Mesenteric fat pad (tissue), 1 donor: ENCODE measurements at regions not wholly inside any gene's neighbourhood (a gene's known extent, or its start where the extent isn't known, plus 50 kb on each side); places are given as distances from the start of the nearest gene placed in this dataset.
"Not testable (repeated sequence)": the region's sequence is repeated elsewhere in the genome, so short reads cannot be mapped to it uniquely, and the experiment has no call there.

Source experiments
- DNase-seq: peaks from one replicate; pipeline ENCODE4 v3.0.0-alpha.2; 2020; ENCODE audit warnings: low spot score
- donor health status: DM: yes; HTN: yes; CAD: no.

DNA sequence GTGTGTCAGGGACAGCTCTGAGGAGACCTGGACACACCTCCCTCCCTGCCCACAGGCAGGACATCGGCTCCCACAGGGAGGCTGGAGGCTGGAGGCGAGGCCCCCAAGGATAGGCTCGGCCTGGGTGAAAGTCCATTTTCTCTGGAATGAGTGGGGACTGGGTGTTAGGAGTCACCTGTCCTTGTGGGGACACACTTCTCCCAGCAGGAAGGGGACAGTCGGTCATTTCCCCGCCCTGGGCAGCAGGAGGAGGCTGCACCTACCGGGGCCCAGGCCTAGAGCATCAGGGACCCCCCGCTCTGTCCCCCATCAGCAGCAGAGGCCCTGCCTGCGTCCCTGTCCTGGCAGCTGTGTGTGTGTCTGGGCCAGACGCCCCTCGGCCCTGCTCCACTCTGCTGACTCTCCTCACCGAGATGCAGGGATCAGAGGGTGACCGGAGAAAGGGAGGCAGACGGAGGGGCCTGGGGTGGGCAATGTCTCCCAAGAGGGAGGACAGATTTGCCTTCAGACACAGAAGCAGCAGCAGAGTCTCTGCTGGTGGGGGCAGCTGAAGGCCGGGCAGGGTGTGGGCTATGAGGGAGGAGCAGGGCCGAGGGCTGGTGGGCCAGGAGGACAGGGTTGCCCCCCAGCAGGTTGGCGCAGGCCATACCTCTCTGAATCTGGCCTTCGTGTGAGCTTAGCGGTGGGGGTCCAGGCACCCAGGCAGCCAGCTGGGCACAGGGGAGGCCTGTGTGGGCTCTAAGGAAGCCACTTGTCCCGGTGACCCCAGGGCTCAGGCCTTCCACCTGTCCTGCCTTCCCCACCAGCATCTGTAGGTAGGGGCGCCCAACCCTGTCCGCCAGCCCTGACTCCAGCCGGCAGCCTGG lies 125.7 kb upstream of the NKX1-1 start:
- no peak for DNase-seq

DNA sequence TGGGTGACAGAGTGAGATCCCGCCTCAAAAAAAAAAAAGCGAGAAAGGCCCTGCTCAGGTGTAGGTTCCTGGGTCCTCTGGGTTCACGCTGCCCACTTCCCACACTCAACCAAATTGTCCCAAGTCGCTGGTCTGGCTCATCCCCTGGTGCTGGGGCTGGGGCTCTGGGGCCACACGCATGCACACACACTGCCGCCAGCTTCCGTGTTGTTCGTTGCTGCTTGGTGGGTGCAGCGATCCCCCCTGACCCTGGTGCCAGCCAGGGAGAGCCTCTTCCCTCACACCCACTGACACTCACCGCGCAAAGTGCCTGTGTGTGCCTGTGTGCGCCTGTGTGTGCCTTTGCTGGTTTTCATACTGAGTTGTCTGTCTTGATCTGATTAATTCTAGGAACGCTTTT lies 124.1 kb upstream of the NKX1-1 start:
- no peak for DNase-seq

DNA sequence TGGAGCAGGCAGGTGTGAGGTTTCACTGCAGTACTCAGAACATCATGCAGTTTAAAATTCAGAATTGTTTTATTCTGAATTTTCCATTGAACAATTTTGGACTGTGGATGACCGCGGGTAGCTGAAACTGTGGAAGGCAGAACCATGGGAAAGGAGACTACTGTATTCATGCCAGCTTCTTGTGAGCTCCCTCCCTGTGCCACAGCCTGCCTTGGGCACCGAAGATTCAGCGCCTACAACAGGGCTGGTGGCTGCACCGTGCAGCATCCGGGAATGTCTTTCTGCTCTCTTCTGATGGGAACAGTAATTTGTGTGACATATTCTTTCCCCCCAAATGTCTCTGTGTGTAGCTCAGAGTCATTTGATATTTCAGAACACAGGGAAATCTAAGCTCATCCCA lies 118.5 kb upstream of the NKX1-1 start:
- no peak for DNase-seq

DNA sequence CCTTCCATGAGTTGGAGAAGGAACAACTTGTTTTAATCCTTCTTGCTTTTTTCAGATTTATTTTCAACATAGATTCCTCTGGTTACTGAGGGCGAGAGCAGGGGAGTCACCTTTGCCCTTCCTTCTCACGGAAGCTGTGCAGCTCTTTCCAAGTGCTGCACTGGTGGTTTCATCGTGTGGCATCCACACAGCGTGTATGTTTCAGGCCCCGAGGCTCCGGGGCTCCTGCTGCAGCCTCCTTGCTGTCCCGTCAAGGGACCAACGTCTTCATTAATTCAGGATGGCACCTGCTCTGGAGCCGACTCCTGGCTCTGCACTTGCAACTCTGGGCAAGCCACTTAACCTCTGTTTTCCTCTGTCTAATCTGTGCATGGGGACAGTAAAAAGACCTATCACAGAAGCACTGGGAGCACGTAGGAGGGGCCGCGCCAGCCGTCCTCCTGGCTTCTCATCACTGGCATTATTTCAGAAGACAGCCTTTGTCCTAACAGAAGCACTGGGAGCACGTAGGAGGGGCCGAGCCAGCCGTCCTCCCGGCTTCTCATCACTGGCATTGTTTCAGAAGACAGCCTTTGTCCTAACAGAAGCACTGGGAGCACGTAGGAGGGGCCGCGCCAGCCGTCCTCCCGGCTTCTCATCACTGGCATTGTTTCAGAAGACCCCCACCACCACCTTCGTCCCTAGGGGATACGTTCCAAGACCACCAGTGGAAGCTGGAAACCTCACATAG lies 117.8 kb upstream of the NKX1-1 start:
- no peak for DNase-seq

DNA sequence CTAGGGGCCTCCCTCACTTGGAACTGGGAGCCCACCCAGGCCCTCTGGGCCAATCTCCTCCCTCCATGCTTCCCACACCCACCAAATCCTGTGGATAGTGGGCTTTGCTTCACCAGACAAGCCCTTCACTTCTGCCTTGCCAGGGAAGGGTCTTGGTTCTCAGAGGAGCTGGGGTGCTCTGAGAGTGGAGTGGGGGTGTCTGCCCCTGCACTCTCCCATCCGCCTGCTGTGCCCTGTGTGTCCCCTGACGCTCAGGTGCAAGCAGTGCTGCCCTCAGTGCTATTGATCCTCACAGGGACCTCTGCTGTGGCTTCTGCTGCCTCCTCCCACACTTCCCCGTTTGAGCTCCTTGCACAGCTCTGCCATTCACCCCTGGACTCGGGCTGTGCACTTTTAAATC lies 117.3 kb upstream of the NKX1-1 start:
- DNase-seq: no peak

DNA sequence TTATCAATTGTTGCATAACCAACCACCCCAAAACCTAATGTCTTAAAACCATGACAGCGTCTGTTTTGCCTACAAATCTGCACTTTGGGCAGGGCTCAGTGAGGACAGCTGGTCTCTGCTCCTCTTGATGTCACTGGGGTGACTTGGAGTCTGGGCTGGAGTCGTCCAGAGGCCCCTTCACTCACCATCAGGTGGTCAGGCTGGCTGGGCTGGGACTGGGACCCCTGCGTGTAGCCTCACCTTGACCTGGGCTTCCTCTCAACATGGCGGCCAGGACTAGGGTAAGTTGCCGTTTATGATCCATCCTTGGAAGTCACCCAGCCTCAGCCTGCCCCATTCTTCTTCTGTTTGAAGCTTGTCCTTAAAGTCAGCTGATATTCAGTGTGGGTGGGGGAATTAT lies 116.8 kb upstream of the NKX1-1 start:
- DNase-seq: no peak

DNA sequence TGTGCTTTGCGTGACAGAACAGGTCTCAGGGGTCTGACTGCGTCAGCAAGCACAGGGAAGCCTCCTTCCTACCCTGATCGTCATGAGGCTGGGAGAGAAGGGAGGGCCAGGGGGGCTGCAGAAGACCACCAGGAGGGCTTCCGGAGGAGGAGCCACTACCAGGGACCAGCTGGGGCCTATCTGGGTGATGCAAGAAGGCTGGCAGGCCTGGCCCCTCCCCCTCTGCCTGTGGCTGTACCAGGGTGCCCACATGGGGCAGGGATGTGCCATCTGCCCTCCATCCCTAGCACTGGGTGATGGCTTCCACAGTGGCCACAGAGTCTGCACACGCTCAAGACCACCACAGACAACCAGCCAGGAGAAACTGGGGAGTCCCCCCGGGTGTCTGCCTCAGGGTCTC lies 116.4 kb upstream of the NKX1-1 start:
- DNase-seq: no peak

DNA sequence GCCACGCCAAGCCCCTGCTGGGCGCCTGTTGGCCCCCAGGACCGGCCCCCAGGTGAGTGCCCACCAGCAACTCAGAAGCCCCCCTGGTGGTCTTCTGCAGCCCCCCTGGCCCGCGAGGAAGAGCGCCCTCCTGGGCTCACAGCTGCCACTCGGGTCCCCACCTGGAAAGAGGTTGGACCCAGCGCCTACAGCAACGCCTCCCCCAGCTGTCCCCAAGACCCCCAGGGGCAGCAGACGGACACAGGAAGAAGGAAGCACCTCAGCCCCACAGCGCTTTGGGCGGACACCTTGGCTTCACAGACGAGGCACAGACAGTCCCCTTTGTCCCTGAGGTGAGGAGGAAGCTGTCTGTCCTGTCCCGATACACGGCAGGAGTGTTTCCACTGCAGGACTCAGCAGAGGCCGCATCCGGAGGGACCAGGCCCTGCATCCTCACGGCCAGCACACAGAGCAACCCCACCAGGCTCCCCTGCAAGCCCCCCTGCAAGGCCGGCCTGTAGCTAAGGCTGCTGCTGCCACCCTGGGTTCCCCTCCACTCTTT lies 115.6 kb upstream of the NKX1-1 start:
- no peak for DNase-seq

DNA sequence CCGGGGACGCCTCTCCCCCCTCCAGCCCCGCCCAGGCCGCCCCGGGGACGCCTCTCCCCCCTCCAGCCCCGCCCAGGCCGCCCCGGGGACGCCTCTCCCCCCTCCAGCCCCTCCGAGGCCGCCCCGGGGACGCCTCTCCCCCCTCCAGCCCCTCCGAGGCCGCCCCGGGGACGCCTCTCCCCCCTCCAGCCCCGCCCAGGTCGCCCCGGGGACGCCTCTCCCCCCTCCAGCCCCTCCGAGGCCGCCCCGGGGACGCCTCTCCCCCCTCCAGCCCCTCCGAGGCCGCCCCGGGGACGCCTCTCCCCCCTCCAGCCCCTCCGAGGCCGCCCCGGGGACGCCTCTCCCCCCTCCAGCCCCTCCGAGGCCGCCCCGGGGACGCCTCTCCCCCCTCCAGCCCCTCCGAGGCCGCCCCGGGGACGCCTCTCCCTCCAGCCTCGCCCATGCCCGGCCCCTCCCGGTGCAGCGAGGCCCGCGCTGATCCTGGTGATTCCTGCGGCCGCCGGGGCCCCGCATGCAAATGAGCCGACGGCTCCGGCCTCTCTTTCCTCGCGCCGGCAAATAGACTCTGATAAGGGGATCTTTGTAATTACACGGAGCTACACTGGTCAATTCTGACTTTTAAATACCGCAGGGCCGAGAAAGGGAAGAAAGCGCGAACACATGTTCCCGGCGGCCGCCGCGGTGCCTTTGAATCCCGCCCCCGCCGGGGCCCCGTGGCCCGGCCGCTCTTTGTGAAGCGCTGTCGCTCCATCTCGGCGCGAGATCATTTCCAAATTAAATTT lies 114.7 kb upstream of the NKX1-1 start:
- DNase-seq: not testable (repeated sequence)

DNA sequence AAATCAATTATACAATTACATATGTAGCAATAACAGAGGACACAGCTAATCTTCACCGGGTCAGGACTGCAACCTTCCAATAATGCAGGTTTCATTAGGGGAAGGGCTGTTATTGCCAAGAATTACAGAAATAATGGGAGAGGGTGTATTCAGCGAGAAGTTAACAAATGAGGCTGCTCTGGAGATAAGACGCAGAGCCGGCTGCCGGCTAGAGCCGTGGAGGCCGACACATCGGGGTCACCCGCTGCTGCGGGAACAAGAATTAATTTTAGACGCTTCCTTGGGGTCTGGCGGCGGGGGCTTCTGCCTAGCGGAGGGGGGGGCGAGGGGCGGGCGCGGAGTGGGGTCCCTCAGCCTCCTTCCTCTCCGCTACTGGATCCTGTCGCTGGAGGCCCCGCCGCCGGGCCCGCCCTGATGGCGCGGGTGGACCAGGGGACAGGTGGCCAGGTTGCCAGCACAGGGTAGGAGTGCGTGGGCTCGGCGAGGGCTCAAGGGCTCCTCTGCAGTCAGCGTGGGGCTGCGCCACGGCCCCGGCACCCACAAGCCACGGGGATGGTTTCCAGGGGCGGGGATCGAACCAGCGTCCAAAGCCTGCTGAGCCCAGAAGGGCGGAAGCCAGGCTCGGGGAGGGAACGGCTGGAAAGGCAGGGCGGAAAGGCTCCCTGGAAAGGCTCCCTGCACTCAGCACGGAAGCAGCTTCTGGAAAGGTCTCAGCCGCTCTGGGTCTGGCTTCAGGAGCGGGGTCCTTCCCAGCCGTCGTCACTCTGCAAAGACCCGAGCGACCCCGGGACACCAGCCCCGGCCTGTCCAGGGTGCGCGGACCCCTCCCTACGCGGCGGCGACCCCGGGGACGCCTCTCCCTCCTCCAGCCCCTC lies 113.8 kb upstream of the NKX1-1 start:
- no peak for DNase-seq

DNA sequence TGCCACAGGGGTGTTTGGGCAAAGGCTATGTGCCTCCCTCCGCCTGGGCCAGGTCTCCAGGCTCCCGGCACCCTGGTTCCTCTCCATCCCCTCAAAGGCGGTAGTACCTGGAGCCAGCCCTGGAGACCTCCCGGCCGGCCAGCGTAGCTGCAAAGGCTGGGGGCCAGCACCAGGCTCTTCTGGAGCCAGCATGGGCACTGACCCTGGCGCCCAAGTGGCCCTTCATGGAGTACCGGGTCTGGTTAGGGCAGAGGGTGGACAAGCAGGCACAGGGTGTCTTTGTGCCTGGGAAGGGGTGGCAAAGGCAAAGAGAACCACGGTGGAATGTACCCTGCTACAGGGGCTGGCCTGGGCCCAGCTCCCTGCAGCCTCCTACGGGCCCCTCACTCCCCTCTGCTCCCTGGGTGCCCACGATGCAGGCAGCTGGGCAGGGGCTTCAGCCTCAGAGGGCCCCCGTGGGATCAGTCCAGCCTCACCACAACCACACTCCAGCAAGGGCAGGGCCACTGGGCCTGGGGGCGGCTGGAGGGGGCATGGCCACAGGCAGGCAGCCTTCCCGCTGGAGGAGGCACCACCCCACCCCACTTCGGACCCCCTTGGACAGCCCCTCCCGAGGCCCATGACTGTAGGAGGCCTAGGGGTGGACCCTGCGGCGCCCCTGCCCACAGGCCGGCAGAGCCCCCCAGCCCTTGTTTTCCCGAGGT lies 112.9 kb upstream of the NKX1-1 start:
- no peak for DNase-seq

DNA sequence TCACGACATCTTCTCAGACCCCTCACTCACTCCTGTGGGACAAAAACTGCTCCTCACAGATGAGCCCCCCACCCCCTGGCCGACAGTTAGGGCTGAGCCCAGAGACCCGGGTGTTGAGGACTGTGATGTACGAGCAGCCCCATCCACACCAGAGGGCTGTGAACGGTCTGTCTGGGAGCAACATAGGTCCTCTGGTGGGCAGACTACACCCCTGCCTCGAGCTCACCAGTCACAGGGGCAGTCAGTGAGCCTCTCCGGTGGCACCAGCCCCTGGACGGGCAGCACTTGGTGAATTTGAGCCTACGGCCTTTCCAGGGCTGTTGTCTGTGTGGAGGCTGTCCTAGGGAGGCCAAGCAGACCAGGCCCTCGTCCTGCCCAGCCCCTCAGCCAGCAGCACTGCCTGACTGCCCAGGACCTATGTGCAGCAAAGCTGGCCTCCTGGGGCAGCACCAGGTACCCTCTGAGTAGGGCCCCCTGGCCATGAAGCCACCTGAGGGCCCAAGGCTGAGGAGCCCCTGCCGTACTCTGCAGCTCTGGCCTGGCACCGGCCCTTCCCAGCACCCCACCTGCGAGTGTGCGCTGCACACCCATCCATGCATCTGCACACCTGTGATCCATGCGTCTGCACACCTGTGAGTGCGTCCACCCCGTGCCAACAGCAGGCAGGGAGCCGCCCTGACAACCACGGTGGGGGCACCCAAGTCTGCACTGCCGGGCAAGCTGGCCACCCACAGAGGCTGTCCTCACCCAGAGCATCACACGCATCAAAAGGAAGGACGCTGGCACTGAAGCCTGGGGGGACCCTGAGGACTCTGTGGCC lies 111.6 kb upstream of the NKX1-1 start:
- no peak for DNase-seq

DNA sequence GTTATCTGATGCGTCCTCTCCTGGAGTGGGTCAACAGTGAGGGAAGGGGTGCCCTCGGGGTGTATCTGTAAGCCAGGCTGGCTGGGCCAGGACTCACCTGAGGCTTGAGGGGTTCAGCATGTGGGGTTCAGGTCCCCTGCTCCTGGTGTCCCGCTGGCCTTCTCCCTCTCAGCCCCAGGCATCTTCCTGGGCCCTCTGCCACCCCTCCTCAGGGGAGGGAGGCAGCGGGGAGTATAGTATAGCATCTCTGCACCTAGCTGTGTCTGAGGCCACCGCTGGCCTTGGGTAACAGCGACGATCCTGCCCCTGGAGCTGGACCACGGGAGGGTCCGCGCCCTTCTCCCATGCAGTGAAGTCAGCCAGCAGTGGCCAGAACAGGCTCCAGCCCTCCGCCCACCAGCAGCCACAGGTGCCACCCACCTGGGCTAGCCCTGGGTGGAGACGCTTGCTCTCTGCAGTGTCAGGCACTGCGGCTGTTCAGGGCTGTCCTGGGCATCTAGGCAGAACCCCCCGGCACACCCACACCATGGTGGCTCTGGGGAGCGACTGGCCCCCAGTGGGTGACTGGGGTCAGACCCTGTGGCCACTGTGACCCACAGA lies 110.7 kb upstream of the NKX1-1 start:
- no peak for DNase-seq

DNA sequence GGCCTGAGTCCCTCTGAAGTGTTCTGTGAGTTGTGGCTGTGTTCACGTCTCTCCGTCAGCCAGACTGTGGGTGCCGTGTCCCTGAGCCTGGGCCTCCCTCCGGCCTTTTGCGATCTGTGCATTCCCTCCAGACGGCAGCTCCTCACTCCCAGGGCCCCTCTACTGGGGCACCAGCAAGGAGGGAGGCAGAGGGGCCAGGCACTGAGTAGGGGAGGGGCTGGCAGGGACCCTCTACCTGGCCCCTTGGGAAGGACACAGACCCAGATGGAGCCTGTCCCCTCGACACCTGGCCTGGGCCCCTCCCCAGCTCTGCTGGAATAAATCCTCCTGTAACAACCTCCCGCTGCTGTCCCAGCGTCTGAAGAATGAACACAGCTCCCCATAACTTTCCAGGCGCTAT lies 110.0 kb upstream of the NKX1-1 start:
- no peak for DNase-seq

DNA sequence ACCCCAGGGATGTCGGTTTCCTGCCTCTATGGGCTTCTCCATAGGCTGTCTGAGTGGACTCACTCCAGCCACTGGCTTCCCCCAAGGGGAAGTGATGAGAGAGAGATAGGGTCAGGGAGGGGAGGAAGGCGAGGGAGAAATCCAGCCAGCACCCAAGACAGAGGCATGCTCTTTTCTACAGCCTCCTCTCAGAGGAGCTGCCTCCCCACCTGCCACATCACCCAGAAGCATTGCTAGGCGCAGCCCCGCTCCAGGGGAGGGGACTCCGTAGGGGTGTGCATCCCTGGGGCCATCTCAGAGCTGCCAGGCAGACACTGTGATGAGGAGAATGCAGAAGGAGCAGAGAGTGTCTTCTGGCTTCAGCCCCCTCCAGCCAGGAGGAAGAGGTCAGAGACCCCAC lies 109.5 kb upstream of the NKX1-1 start:
- no peak for DNase-seq

DNA sequence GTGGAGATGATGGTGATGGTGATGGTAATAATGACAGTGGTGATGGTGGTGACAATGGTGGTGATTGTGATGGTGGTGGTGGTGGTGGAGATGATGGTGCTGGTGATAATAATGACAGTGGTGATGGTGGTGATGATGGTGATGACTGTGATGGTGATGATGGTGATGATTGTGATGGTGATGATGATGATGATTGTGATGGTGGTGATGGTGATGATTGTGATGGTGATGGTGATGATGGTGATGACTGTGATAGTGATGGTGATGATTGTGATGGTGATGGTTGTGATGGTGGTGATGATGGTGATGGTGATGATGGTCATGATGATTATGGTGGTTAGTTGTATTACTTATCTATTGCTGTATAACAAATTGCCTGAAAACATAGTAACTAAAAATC lies 108.9 kb upstream of the NKX1-1 start:
- DNase-seq: no peak

DNA sequence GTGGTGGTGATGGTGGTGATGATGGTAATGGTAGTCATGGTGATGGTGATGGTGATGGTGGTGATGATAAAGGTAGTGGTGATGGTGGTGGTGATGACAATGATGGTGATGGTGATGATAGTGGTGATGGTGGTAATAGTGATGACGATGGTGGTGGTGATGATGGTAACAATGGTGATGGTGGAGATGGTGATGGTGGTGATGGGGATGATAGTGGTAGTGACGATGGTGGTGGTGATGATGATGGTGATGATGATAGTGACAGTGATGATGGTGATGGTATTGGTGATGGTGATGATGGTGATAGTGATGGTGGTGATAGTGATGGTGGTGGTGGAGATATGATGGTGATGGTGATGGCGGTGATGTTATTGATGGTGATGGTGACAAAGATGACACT lies 108.4 kb upstream of the NKX1-1 start:
- no peak for DNase-seq

DNA sequence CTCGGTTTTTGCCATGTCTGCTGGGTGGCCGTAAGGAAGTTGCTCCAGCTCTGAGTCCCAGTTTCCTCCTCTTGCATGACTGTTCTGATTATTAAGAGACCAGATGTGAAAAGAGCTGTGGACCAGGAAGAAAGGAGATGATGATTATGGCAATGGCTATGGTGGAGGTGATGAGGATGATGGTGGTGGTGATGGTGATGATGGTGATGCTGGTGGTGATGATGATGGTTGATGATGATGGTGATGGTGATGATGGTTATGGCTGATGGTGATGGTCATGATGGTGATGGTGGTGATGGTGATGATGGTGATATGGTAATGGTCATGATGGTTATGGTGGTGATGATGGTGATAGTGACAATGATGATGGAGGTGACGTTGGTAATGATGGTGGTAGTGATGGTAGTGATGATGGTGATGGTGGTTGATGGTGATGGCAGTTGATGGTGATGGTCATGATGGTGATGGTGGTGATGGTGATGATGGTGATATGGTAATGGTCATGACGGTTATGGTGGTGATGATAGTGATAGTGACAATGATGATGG lies 107.8 kb upstream of the NKX1-1 start:
- no peak for DNase-seq
